HCT116 (cell line): ENCODE measurements at regions not wholly inside any gene's neighbourhood (a gene's known extent, or its start where the extent isn't known, plus 50 kb on each side); places are given as distances from the start of the nearest gene placed in this dataset.

Source experiments
- ATAC-seq: fragments of 200-7000 bp; cut with Tn5 transposase; 2 replicates; pipeline ENCODE4 v1.9.1; 2020; ENCODE audit warnings: mild to moderate bottlenecking, moderate library complexity
- BruUV-seq: library from RNA; stranded (reverse); fragments of 400-500 nt; replicated peaks from 2 replicates; lab custom pipeline; 2021; lab: Mats Ljungman, UMichigan
- CTCF ChIA-PET: fragments of 300-600 bp; sonication (Branson Sonifier 250); formaldehyde crosslinking; loops from one replicate; lab custom pipeline; 2021; ENCODE audit warnings: antibody characterized with exemption; lab: Charles Lee
- POLR2A ChIA-PET: fragments of 300-600, 350-600 bp; sonication (Branson Sonifier 250); formaldehyde crosslinking; loops from one replicate; lab custom pipeline; 2021; ENCODE audit warnings: antibody characterized with exemption; lab: Charles Lee
- RAD21 ChIA-PET, 2 experiments: fragments of 300-600 bp; sonication (Branson Sonifier 250); formaldehyde crosslinking; loops; one replicate each; lab custom pipeline; 2023; ENCODE audit warnings: low total read pairs in 2 of 2; ENCODE audit not compliant: uncharacterized antibody in 2 of 2, unreplicated experiment in 2 of 2, low non-redundant PET in 1 of 2; lab: Charles Lee
- DNase-seq: peaks from one replicate; pipeline ENCODE4 v3.0.0-alpha.2; 2010; ENCODE audit warnings: low read depth, low spot score
- H2AFZ ChIP-seq: fragments of 200-600 bp; shearing (Covaris generic), sonication (generic); 2 replicates; pipeline ENCODE4 v1.6.1; 2017; ENCODE audit warnings: low read depth, mixed run types, mixed read lengths, antibody characterized with exemption, low read length; ENCODE audit not compliant: poor library complexity, severe bottlenecking
- H3K27ac ChIP-seq: 2 replicates; pipeline ENCODE4 v1.5.1; 2012; ENCODE audit warnings: low read depth, low read length
- H3K27me3 ChIP-seq: fragments of 200-600 bp; sonication (generic); 2 replicates; pipeline ENCODE4 v1.6.1; 2016; ENCODE audit warnings: mixed run types, low read length, mixed read lengths; ENCODE audit not compliant: insufficient read depth
- H3K36me3 ChIP-seq, 2 experiments: fragments of 200-500 bp in 1 of 2; fragments of 200-600 bp in 1 of 2; sonication (Bioruptor generic) in 1 of 2; sonication (generic) in 1 of 2; 2 replicates each; pipeline versions ENCODE4 v1.5.1 to v1.6.1; 2014 to 2016; ENCODE audit warnings: low read length in 2 of 2, inconsistent platforms in 1 of 2, mixed read lengths in 1 of 2, mixed run types in 1 of 2; ENCODE audit not compliant: insufficient read depth in 2 of 2, control insufficient read depth in 1 of 2
- H3K4me1 ChIP-seq, 2 experiments: fragments of 200-600 bp in 1 of 2; sonication (generic) in 1 of 2; 2 replicates each; pipeline versions ENCODE4 v1.5.1 to v1.6.1; 2012 to 2017; ENCODE audit warnings: low read length in 2 of 2, inconsistent platforms in 1 of 2, mild to moderate bottlenecking in 1 of 2, mixed read lengths in 1 of 2, mixed run types in 1 of 2, moderate library complexity in 1 of 2; ENCODE audit not compliant: insufficient read depth in 2 of 2, control insufficient read depth in 1 of 2
- H3K4me2 ChIP-seq: fragments of 200-600 bp; sonication (generic); 2 replicates; pipeline ENCODE4 v1.6.1; 2017; ENCODE audit warnings: mixed run types, low read length, mixed read lengths
- H3K4me3 ChIP-seq, 2 experiments: fragments of 200-600 bp in 1 of 2; sonication (generic) in 1 of 2; replicated peaks in 1 of 2; 2 replicates each; pipeline ENCODE4 v1.5.1; 2011 to 2016; ENCODE audit warnings: low read length in 2 of 2, control low read depth in 1 of 2, low read depth in 1 of 2, mild to moderate bottlenecking in 1 of 2, mixed read lengths in 1 of 2, mixed run types in 1 of 2
- H3K79me2 ChIP-seq: fragments of 200-600 bp; sonication (generic); 2 replicates; pipeline ENCODE4 v1.6.1; 2017; ENCODE audit warnings: mild to moderate bottlenecking, mixed run types, low read length, moderate library complexity, mixed read lengths; ENCODE audit not compliant: insufficient read depth
- H3K9ac ChIP-seq: fragments of 200-600 bp; sonication (generic); 2 replicates; pipeline ENCODE4 v1.6.1; 2016; ENCODE audit warnings: low read length, mixed read lengths
- H3K9me2 ChIP-seq: fragments of 200-600 bp; sonication (generic), shearing (Covaris generic); 2 replicates; pipeline ENCODE4 v1.6.1; 2017; ENCODE audit warnings: mixed run types, mild to moderate bottlenecking, moderate library complexity; ENCODE audit not compliant: insufficient read depth
- H3K9me3 ChIP-seq, 2 experiments: fragments of 200-500 bp in 1 of 2; fragments of 200-600 bp in 1 of 2; sonication (Bioruptor generic) in 1 of 2; sonication (generic) in 1 of 2; 2 replicates each; pipeline ENCODE4 v1.6.1; 2014 to 2017; ENCODE audit warnings: low read length in 2 of 2, mixed read lengths in 2 of 2, inconsistent platforms in 1 of 2, low read depth in 1 of 2, mild to moderate bottlenecking in 1 of 2, mixed run types in 1 of 2, moderate library complexity in 1 of 2; ENCODE audit not compliant: control insufficient read depth in 1 of 2, insufficient read depth in 1 of 2
- H4K20me1 ChIP-seq: fragments of 200-600 bp; sonication (generic), shearing (Covaris generic); 2 replicates; pipeline ENCODE4 v1.6.1; 2017; ENCODE audit warnings: mixed run types, mild to moderate bottlenecking, moderate library complexity; ENCODE audit not compliant: insufficient read depth
- ATF3 ChIP-seq: IDR thresholded peaks from 2 replicates; pipeline ENCODE4 v1.6.1; 2012
- CTCF ChIP-seq, 3 experiments: fragments of 200-600 bp in 1 of 3; sonication (generic) in 1 of 3; IDR thresholded peaks in 2 of 3; conservative IDR thresholded peaks in 1 of 3; 2 replicates each; pipeline ENCODE4 v1.5.1; 2012 to 2017; ENCODE audit warnings: low read depth in 2 of 3, low read length in 2 of 3, antibody characterized with exemption in 1 of 3, borderline replicate concordance in 1 of 3, control low read depth in 1 of 3, mild to moderate bottlenecking in 1 of 3, mixed read lengths in 1 of 3, mixed run types in 1 of 3, moderate library complexity in 1 of 3; ENCODE audit not compliant: insufficient read depth in 1 of 3
- EZH2 ChIP-seq: fragments of 200-600 bp; sonication (generic); IDR thresholded peaks from 2 replicates; pipeline ENCODE4 v1.6.1; 2017; ENCODE audit warnings: antibody characterized with exemption, mixed run types
- FOSL1 ChIP-seq: IDR thresholded peaks from 2 replicates; pipeline ENCODE4 v1.6.1; 2012; ENCODE audit warnings: low read depth
- JUND ChIP-seq: IDR thresholded peaks from 2 replicates; pipeline ENCODE4 v1.6.1; 2012
- MAX ChIP-seq: IDR thresholded peaks from 2 replicates; pipeline ENCODE4 v1.6.1; 2012
- POLR2A ChIP-seq: IDR thresholded peaks from 2 replicates; pipeline ENCODE4 v1.7.0; 2011; ENCODE audit warnings: borderline replicate concordance; ENCODE audit not compliant: insufficient read depth, insufficient read length; ENCODE audit errors: extremely low read depth
- RAD21 ChIP-seq: IDR thresholded peaks from 2 replicates; pipeline ENCODE4 v1.6.1; 2012; ENCODE audit warnings: low read depth, mild to moderate bottlenecking
- SP1 ChIP-seq: IDR thresholded peaks from 2 replicates; pipeline ENCODE4 v1.6.1; 2012; ENCODE audit warnings: low read depth
- SRF ChIP-seq: IDR thresholded peaks from 2 replicates; pipeline ENCODE4 v1.6.1; 2012; ENCODE audit warnings: low read depth
- TCF7L2 ChIP-seq: IDR thresholded peaks from 2 replicates; pipeline ENCODE4 v1.7.0; 2011; ENCODE audit warnings: borderline replicate concordance, inconsistent platforms; ENCODE audit not compliant: insufficient read depth, insufficient read length; ENCODE audit errors: extremely low read depth
- ZNF274 ChIP-seq: fragments of 200-500 bp; sonication (Bioruptor generic); IDR thresholded peaks from 2 replicates; pipeline ENCODE4 v1.6.1; 2014; ENCODE audit warnings: mild to moderate bottlenecking, low read depth, low read length, inconsistent platforms
- intact Hi-C: fragments of 100-400 bp; cut with micrococcal nuclease; formaldehyde crosslinking; loops from 2 replicates; pipeline ENCODE4 v1.10.0; 2022
- TF ChIP-seq, protein P1 (sequence below): IDR thresholded peaks from 2 replicates; pipeline ENCODE4 v1.6.1; 2012; ENCODE audit warnings: low read depth

DNA sequence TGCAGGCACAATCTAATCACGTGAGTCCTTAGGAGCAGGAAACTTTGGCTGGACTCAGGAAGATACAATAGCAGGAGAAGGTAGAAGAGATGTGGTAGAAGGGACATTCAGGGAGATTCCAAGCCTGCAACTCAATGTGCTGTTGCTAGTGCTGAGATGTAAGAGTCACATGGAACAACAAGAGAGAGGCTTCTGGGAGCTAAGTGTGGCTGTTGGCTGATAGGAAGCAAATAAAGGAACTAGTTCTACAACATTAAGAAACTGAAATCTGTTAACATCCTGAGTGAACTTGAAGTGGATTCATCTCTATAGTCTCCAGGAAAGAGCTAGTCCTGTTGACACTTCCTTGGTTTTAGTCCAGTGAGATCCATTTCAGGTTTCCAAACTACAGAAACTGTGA, 1207.4 kb downstream of the ADGRL3 start:
- no peaks in the 10 kb centered on the region for H4K20me1 ChIP-seq
- no peak for TF ChIP-seq CTCF (IDR thresholded peaks at IDR 0.05 in 2 of 3, conservative IDR thresholded peaks at IDR 0.05 in 1 of 3; ENCODE audit: borderline replicate concordance in 1 of 3, insufficient read depth in 1 of 3, low read depth in 2 of 3, low read length in 2 of 3)
- no peak for TF ChIP-seq EZH2
- TF ChIP-seq POLR2A, result no peak
- TF ChIP-seq, protein P1, sequence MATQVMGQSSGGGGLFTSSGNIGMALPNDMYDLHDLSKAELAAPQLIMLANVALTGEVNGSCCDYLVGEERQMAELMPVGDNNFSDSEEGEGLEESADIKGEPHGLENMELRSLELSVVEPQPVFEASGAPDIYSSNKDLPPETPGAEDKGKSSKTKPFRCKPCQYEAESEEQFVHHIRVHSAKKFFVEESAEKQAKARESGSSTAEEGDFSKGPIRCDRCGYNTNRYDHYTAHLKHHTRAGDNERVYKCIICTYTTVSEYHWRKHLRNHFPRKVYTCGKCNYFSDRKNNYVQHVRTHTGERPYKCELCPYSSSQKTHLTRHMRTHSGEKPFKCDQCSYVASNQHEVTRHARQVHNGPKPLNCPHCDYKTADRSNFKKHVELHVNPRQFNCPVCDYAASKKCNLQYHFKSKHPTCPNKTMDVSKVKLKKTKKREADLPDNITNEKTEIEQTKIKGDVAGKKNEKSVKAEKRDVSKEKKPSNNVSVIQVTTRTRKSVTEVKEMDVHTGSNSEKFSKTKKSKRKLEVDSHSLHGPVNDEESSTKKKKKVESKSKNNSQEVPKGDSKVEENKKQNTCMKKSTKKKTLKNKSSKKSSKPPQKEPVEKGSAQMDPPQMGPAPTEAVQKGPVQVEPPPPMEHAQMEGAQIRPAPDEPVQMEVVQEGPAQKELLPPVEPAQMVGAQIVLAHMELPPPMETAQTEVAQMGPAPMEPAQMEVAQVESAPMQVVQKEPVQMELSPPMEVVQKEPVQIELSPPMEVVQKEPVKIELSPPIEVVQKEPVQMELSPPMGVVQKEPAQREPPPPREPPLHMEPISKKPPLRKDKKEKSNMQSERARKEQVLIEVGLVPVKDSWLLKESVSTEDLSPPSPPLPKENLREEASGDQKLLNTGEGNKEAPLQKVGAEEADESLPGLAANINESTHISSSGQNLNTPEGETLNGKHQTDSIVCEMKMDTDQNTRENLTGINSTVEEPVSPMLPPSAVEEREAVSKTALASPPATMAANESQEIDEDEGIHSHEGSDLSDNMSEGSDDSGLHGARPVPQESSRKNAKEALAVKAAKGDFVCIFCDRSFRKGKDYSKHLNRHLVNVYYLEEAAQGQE, result no peak
- no peak for TF ChIP-seq FOSL1
- TF ChIP-seq SRF, result no peak
- no peak for TF ChIP-seq ZNF274
- no peak for TF ChIP-seq RAD21
- no peak for TF ChIP-seq ATF3
- no peak for TF ChIP-seq SP1
- no peak for TF ChIP-seq TCF7L2
- TF ChIP-seq MAX, result no peak
- no peak for TF ChIP-seq JUND
- ChIA-PET POLR2A (no interaction called here), RAD21 (no interaction called here), CTCF (no interaction called here)
- no peak overlapping the region for H3K4me2 ChIP-seq
- H3K4me1 ChIP-seq, result no peaks in the 10 kb centered on the region
- intact Hi-C loops, result no loop called here
- H3K79me2 ChIP-seq, result no peaks in the 10 kb centered on the region
- no peak overlapping the region for H3K27ac ChIP-seq
- H3K9ac ChIP-seq, result no peak overlapping the region
- H3K4me3 ChIP-seq, result no peak overlapping the region
- BruUV-seq, result no TSS peak
- H2AFZ ChIP-seq, result no peak overlapping the region
- H3K36me3 ChIP-seq, result no peaks in the 10 kb centered on the region
- ATAC-seq (no peak), DNase-seq (no peak)
- no peaks in the 10 kb centered on the region for H3K27me3 ChIP-seq
- H3K9me3 ChIP-seq, result peaks cover 10 to 16% of the 10 kb centered on the region in 2 experiments; a peak in 2 of 4 replicates
- H3K9me2 ChIP-seq, result no peaks in the 10 kb centered on the region
